Liver (tissue), 8 donors: ENCODE measurements at regions not wholly inside any gene's neighbourhood (a gene's known extent, or its start where the extent isn't known, plus 50 kb on each side); places are given as distances from the start of the nearest gene placed in this dataset.

Source experiments
- DNase-seq: peaks from one replicate; pipeline ENCODE4 v3.0.0-alpha.2; 2017; ENCODE audit warnings: low spot score
- H3K27ac ChIP-seq, 2 donors: one replicate each; pipeline ENCODE4 v1.7.0; 2013; ENCODE audit warnings: inconsistent platforms in 2 of 2, low read length in 2 of 2, control low read depth in 1 of 2, low read depth in 1 of 2, mild to moderate bottlenecking in 1 of 2
- H3K27me3 ChIP-seq, 4 donors: one replicate each; pipeline versions ENCODE4 v1.6.1 to v1.7.0; 2013; ENCODE audit warnings: low read length in 3 of 4, inconsistent platforms in 1 of 4, mild to moderate bottlenecking in 1 of 4, moderate library complexity in 1 of 4; ENCODE audit not compliant: control insufficient read depth in 4 of 4, insufficient read depth in 4 of 4
- H3K36me3 ChIP-seq, 4 donors: one replicate each; pipeline versions ENCODE4 v1.6.1 to v1.7.0; 2013; ENCODE audit warnings: low read length in 3 of 4, mild to moderate bottlenecking in 3 of 4, low read depth in 1 of 4, moderate library complexity in 1 of 4; ENCODE audit not compliant: control insufficient read depth in 4 of 4, insufficient read depth in 3 of 4
- H3K4me1 ChIP-seq, 4 donors: one replicate each; pipeline versions ENCODE4 v1.6.1 to v1.7.0; 2013; ENCODE audit warnings: low read length in 3 of 4, mild to moderate bottlenecking in 3 of 4, moderate library complexity in 1 of 4; ENCODE audit not compliant: control insufficient read depth in 4 of 4, insufficient read depth in 4 of 4
- H3K4me3 ChIP-seq, 3 donors: one replicate each; pipeline versions ENCODE4 v1.6.1 to v1.7.0; 2013; ENCODE audit warnings: low read length in 3 of 3, control low read depth in 1 of 3, low read depth in 1 of 3, mild to moderate bottlenecking in 1 of 3
- H3K9ac ChIP-seq, 2 donors: one replicate each; pipeline ENCODE4 v1.7.0; 2013; ENCODE audit warnings: low read length in 2 of 2, mild to moderate bottlenecking in 2 of 2, moderate library complexity in 2 of 2, control low read depth in 1 of 2, low read depth in 1 of 2
- H3K9me3 ChIP-seq, 4 donors: one replicate each; pipeline versions ENCODE4 v1.6.1 to v1.7.0; 2013; ENCODE audit warnings: low read length in 3 of 4; ENCODE audit not compliant: control insufficient read depth in 4 of 4
- FOXA2 ChIP-seq: IDR thresholded peaks from 2 replicates; pipeline ENCODE4 v1.6.1; 2016; ENCODE audit warnings: antibody characterized with exemption
- GABPA ChIP-seq, 2 donors: IDR thresholded peaks in 1 of 2; conservative IDR thresholded peaks in 1 of 2; 2 replicates each; pipeline ENCODE4 v1.6.1; 2016; ENCODE audit warnings: antibody characterized with exemption in 2 of 2, mild to moderate bottlenecking in 1 of 2, moderate library complexity in 1 of 2
- JUND ChIP-seq, 2 donors: IDR thresholded peaks; 2 replicates each; pipeline ENCODE4 v1.6.1; 2016; ENCODE audit warnings: antibody characterized with exemption in 2 of 2
- MAX ChIP-seq: IDR thresholded peaks from 2 replicates; pipeline ENCODE4 v1.6.1; 2016; ENCODE audit warnings: antibody characterized with exemption
- NR2F2 ChIP-seq: IDR thresholded peaks from 2 replicates; pipeline ENCODE4 v1.6.1; 2016; ENCODE audit warnings: antibody characterized with exemption
- RAD21 ChIP-seq, 2 donors: IDR thresholded peaks; 2 replicates each; pipeline ENCODE4 v1.6.1; 2016; ENCODE audit warnings: antibody characterized with exemption in 2 of 2, mild to moderate bottlenecking in 2 of 2
- SP1 ChIP-seq: IDR thresholded peaks from 2 replicates; pipeline ENCODE4 v1.6.1; 2018; ENCODE audit warnings: antibody characterized with exemption, mild to moderate bottlenecking
- TAF1 ChIP-seq: conservative IDR thresholded peaks from 2 replicates; pipeline ENCODE4 v1.6.1; 2016; ENCODE audit warnings: antibody characterized with exemption, mild to moderate bottlenecking
- YY1 ChIP-seq: IDR thresholded peaks from 2 replicates; pipeline ENCODE4 v1.6.1; 2016; ENCODE audit warnings: antibody characterized with exemption, mild to moderate bottlenecking
- ZBTB33 ChIP-seq: IDR thresholded peaks from 2 replicates; pipeline ENCODE4 v1.6.1; 2016; ENCODE audit warnings: antibody characterized with exemption
- WGBS: extraction: QIAGEN DNeasy Blood & Tissue Kit; methylation state at CpG from one replicate; pipeline ENCODE4 v1.1.7; 2013; 5-methylcytosine and 5-hydroxymethylcytosine counted together
- TF ChIP-seq, protein P1 (sequence below): IDR thresholded peaks from 2 replicates; pipeline ENCODE4 v1.6.1; 2016; ENCODE audit warnings: antibody characterized with exemption
- TF ChIP-seq, protein P2 (sequence below): IDR thresholded peaks from 2 replicates; pipeline ENCODE4 v1.6.1; 2016; ENCODE audit warnings: antibody characterized with exemption, mild to moderate bottlenecking
- TF ChIP-seq, protein P3 (sequence below): fragments of 150-350 bp; IDR thresholded peaks from 2 replicates; pipeline ENCODE4 v1.5.1; 2017; ENCODE audit warnings: improper control_type of control experiment, low read depth, low read length; ENCODE audit not compliant: missing input control
- donor health status: healthy.
- donor health status: healthy.
- donor health status: healthy.
- donor health status: healthy.
- donor health status: healthy.

GRCh38 chr3:117691526-117691925 is 981.9 kb downstream of the TUSC7 start:
- H3K9me3 ChIP-seq: no peaks in the 10 kb centered on the region
- H3K27me3 ChIP-seq: peaks cover 0 to 4% (median 0%) of the 10 kb centered on the region in 4 donors
- TF ChIP-seq MAX: no peak
- no peak for TF ChIP-seq GABPA (IDR thresholded peaks at IDR 0.05 in 1 of 2, conservative IDR thresholded peaks at IDR 0.05 in 1 of 2)
- TF ChIP-seq TAF1: no peak
- TF ChIP-seq, protein P1, sequence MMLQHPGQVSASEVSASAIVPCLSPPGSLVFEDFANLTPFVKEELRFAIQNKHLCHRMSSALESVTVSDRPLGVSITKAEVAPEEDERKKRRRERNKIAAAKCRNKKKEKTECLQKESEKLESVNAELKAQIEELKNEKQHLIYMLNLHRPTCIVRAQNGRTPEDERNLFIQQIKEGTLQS: no peak
- no peak for TF ChIP-seq ZBTB33
- TF ChIP-seq FOXA2: no peak
- no peak for TF ChIP-seq JUND (IDR thresholded peaks at IDR 0.05)
- H3K36me3 ChIP-seq: no peaks in the 10 kb centered on the region
- no peak overlapping the region for H3K4me3 ChIP-seq
- H3K9ac ChIP-seq: no peak overlapping the region
- DNase-seq: no peak
- H3K27ac ChIP-seq: no peak overlapping the region
- 44% methylated on average over 1 of the region's 1 CpG for WGBS
- H3K4me1 ChIP-seq: no peaks in the 10 kb centered on the region

DNA sequence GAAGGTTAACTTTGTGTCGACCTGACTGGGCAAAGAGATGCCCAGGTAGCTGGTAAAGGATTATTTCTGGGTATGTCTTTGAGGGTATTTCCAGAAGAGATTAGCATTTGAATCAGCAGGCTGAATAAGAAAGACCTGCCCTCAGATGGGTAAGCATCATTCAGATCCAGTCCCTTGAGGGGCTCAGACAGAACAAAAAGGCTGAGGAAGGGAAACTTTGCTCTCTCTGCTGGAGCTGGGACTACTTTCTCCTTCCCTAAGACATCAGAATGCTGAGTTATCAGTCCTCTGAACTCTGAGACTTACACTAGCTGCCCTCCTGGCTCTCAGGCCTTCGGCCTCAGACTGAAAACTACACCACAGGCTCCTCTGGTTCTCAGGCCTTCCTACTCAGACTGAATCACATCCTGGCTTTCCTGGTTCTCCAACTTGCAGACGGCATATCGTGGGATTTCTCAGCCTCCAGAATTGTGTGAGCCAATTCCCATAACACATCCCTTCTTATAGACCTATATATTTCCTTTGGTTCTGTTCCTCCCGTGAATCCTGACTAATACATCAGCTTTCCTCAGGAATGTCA is 982.9 kb downstream of the TUSC7 start:
- WGBS: 66% methylated on average over 5 of the region's 5 CpGs
- Histone ChIP-seq H3K27me3 (peaks cover 0 to 6% (median 0%) of the 10 kb centered on the region in 4 donors), H3K4me3 (no peak overlapping the region), H3K4me1 (no peaks in the 10 kb centered on the region), H3K9ac (no peak overlapping the region), H3K27ac (no peak overlapping the region), H3K36me3 (no peaks in the 10 kb centered on the region), H3K9me3 (no peaks in the 10 kb centered on the region)
- no peak for TF ChIP-seq JUND (IDR thresholded peaks at IDR 0.05)
- TF ChIP-seq, protein P2, sequence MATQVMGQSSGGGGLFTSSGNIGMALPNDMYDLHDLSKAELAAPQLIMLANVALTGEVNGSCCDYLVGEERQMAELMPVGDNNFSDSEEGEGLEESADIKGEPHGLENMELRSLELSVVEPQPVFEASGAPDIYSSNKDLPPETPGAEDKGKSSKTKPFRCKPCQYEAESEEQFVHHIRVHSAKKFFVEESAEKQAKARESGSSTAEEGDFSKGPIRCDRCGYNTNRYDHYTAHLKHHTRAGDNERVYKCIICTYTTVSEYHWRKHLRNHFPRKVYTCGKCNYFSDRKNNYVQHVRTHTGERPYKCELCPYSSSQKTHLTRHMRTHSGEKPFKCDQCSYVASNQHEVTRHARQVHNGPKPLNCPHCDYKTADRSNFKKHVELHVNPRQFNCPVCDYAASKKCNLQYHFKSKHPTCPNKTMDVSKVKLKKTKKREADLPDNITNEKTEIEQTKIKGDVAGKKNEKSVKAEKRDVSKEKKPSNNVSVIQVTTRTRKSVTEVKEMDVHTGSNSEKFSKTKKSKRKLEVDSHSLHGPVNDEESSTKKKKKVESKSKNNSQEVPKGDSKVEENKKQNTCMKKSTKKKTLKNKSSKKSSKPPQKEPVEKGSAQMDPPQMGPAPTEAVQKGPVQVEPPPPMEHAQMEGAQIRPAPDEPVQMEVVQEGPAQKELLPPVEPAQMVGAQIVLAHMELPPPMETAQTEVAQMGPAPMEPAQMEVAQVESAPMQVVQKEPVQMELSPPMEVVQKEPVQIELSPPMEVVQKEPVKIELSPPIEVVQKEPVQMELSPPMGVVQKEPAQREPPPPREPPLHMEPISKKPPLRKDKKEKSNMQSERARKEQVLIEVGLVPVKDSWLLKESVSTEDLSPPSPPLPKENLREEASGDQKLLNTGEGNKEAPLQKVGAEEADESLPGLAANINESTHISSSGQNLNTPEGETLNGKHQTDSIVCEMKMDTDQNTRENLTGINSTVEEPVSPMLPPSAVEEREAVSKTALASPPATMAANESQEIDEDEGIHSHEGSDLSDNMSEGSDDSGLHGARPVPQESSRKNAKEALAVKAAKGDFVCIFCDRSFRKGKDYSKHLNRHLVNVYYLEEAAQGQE: no peak
- no peak for DNase-seq

DNA sequence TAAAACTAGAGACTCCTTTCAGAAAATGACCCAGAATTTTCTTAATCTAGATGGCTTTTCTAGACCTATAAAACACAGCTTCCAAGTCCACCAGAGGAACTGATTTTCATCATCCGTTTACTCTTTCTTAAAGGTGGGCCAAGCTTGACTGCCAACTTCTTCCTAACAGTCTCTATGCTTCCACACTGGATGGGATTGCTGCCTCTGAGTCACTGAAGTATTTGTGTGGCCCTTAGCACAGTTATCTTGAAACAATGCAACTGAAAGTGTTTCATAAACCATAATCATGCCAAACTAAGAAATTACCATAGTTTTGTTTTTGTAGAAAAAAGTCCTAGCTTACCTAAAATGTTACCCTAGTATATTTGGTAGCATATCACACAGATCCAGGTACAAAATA is 985.7 kb downstream of the TUSC7 start:
- no peaks in the 10 kb centered on the region for H3K36me3 ChIP-seq
- peaks cover 0 to 2% (median 0%) of the 10 kb centered on the region in 4 donors for H3K27me3 ChIP-seq
- H3K9ac ChIP-seq: no peak overlapping the region
- DNase-seq: no peak
- 75% methylated on average over 1 of the region's 1 CpG for WGBS
- H3K4me3 ChIP-seq: no peak overlapping the region
- H3K4me1 ChIP-seq: no peaks in the 10 kb centered on the region
- TF ChIP-seq MAX (no peak), NR2F2 (no peak), SP1 (no peak), JUND (IDR thresholded peaks at IDR 0.05) (no peak), RAD21 (IDR thresholded peaks at IDR 0.05) (no peak), FOXA2 (no peak), GABPA (IDR thresholded peaks at IDR 0.05 in 1 of 2, conservative IDR thresholded peaks at IDR 0.05 in 1 of 2) (no peak), YY1 (no peak)
- TF ChIP-seq, protein P2: no peak
- TF ChIP-seq, protein P1: no peak
- TF ChIP-seq, protein P3, sequence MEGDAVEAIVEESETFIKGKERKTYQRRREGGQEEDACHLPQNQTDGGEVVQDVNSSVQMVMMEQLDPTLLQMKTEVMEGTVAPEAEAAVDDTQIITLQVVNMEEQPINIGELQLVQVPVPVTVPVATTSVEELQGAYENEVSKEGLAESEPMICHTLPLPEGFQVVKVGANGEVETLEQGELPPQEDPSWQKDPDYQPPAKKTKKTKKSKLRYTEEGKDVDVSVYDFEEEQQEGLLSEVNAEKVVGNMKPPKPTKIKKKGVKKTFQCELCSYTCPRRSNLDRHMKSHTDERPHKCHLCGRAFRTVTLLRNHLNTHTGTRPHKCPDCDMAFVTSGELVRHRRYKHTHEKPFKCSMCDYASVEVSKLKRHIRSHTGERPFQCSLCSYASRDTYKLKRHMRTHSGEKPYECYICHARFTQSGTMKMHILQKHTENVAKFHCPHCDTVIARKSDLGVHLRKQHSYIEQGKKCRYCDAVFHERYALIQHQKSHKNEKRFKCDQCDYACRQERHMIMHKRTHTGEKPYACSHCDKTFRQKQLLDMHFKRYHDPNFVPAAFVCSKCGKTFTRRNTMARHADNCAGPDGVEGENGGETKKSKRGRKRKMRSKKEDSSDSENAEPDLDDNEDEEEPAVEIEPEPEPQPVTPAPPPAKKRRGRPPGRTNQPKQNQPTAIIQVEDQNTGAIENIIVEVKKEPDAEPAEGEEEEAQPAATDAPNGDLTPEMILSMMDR: no peak
- H3K9me3 ChIP-seq: no peaks in the 10 kb centered on the region
- no peak overlapping the region for H3K27ac ChIP-seq
